ENCODE measurements at regions not wholly inside any gene's neighbourhood (a gene's known extent, or its start where the extent isn't known, plus 50 kb on each side); places are given as distances from the start of the nearest gene placed in this dataset.

DNA sequence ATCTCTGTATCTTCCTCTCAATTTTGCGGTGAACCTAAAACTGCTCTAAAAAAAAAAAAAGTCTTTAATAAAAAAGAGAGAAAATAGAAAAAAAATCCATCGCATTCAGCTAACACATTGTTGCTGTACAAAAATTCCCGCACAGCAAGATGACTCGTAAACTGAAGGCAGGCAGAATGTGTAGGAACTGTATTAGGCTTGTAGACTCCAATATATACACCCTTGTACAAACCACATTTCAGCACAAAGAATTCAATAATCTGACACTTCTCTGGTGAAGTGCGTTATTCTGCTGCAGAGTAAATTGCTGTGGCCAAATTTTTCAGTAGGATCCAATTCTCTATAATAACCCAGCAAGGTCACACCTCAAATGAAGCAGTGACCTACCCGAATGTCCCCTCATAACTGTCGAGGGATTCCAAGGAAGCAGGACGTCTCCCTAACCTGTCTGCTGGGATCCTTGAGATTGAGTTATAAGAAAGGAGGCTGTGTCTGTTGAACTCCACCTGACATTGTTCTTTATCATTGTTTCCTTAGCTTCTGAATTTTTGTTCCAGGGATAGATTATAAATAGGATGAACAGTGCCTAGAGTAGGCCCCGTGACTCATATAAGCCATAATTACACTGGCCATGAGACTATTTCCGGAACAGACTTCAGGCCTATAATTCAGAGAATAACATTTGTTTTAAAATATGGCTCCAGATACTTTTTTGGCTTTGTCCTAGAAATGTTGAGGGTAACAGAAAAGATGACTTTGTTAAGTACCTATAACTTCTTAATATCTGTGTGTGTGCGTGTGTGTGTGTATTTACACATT lies 348.3 kb downstream of the PCDH7 start:
- ATAC-seq, result no peak

DNA sequence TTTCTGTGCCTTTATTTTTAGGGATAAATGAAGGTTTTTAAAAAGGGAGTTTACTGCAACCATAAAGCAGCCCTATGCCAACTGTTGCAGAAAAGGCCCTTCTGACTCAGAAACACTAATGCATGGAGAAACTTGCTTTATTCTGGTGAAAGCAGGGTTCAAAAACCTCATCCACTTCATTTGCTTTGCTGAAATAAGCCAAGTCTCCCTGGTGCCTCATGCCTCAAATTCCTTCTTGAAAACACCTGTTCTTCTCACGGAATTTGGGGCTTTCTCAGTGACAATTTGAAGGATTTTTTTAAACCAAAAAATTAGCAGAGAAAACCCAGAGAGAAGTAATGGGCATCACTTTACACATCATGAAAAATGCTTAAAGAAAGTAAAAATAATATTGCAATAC lies 349.0 kb downstream of the PCDH7 start:
- ATAC-seq, result no peak

DNA sequence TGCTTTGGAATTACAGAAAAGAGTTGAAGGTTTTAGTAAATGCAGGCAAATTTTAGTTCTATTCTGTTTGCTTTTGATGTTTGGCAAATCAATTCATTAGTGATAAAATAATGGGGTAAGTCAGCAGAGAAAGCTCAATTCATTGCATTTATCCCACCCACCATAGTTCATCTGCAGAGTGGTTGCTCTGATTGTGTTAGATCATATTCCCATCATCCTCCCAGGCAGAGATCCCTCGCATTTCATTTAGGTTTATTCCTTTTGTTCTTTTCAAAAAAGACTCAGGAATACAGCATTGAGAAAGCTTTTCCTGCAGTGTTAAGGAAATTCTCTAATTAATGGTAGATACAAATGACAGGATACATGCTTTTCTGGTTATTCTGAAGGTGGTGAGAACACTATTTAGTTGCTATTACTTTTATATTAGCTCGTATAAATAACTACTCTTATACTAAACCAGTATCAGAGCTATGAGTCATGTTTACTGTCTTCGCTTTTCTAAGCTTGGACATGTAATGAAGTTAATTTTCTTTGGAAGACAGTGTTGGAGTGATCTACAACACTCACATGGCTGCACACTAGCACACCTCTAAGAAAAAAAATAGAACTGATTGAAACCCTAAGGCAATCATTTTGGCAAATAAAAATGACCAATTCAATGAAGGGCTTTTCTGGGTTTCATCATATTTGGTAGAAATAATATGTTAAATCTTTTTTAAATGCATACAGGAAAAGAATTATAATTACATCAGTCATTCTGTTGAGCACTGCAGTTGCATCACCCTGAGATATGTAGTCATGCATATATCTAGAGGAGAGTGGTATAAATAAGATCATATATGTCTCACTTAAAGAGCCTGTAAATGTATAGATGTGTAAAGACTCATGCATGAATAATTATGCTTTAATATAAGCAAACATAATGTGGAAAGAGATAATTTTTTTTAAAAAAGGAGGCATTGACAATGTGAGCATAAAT lies 351.6 kb downstream of the PCDH7 start:
- no peak for ATAC-seq

DNA sequence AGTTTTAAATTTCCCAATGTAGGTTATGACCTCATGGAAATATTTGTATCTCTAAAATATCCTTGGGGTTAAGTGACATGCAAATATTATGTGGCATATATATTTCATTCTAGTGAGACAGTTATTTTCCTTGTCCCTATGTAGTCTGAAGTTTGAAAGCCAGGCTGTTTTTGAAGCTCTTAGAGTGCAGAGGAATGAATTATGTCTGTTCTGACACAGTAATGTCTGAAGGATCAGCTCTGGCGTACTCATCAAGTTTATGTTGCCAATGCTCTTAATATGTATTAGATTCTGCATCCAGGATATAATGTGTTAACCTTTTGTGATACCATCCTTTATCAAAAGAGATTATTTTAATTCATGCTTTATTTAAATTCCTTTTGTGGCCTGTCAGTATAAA lies 355.8 kb downstream of the PCDH7 start:
- no peak for ATAC-seq

DNA sequence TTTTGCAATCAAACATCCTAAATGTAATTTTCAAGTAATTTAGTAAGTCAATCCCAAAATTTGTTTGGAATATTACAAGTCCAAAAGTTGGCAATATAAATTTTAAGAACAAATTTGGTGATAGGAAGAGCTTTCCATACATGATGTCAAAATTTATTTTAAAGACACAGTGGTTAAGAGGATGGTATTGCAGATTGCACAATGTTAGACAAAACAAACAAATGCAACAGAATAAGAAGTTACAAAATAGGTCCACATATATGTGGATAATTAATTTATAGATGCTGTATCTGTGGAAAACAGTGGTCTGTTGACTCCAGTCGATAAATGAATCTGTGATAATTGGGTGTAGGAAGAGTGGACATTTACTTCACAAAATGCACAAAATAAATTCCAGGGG lies 358.5 kb downstream of the PCDH7 start:
- ATAC-seq, result no peak

DNA sequence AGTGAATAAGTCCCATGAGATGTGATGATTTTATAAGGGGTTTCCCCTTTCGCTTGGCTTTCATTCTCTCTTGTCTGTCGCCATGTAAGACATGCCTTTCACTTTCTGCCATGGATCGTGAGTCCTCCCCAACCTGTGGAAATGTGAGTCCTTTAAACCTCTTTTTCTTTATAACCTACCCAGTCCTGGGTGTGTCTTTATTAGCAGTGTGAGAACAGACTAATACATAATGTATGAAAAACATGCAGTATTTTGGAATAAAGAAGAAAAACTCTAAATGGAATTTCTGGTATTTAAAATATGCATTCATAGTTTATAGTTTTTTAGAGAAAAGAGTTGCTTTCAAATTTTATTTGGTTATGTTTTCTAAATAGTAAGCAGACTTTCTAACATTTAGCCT lies 360.7 kb downstream of the PCDH7 start:
- ATAC-seq, result no peak

DNA sequence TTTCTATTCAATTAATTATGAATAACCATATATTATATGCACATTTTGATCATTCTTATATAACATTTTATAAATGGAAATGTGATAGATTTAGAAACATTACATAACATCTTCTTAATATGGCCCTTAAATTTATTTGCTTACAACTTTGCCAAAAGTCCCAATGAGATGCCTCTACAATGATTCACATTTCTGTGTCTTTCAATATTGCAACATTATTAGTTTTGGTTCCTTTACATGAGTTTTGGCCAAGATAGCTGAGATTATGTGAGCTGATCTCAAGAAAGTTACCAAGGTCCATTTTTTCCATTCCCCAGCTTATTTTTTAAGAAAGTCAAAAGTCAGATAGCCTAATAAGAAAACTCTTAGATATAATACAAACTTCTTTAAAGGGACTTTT lies 361.2 kb downstream of the PCDH7 start:
- no peak for ATAC-seq

DNA sequence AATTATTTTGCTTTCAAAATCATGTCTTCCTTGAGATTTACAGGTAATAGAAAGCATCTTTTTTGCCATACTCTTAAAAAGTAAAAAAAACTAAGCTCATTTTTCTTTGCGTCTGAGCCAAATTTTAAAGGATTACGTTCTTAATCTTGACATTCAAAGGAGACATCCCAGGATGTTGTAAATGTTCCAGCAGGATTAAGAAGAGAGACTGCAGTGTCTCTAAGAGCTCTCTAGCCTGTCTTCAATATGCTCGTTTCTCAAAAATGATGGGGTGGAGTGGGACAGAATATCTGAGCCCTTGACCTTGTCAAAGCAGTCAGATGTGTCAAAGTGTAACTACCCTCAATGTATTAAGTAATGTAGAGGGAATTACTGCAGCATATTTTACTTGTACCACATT lies 363.3 kb downstream of the PCDH7 start:
- ATAC-seq, result no peak

DNA sequence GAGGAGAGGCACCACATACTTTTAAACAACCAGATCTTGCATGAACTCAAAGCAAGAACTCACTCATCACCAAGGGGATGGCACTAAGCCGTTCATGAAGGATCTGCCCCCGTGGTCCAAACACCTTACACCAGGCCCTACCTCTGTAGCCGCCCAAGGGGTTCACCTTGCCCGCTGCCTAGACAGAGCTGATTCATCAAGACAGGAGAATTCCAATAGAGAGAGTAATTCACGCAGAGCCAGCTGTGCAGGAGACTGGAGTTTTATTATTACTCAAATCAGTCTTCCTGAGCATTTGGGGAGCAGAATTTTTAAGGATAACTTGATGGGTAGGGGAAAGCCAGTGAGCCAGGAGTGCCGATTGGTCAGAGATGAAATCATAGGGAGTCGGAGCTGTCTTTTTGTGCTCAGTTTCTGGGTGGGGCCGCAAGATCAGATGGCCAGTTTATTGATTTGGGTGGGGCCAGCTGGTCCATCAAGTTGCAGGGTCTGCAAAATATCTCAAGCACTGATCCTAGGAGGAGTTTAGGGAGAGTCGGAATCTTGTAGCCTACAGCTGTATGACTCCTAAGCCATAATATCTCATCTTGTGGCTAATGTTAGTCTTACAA lies 364.7 kb downstream of the PCDH7 start:
- ATAC-seq, result no peak

DNA sequence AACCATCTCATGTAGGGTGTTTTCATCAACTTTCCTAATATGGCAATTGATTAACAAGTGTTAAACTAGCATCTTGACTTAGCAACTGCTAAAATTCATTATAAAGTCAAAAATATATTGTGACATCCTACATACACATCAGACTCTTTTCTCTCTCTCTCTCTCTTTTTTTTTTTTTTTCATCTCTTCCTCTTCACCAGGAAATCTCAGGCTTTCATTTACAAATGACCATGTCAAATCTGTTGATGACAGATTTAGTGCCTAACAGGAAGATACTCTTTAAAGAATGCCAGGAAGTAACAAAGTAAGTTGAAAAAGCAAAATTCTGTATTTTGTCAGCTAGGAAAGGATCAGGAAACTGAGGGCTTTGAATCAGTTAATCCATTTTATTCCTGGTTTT lies 365.5 kb downstream of the PCDH7 start:
- no peak for ATAC-seq

DNA sequence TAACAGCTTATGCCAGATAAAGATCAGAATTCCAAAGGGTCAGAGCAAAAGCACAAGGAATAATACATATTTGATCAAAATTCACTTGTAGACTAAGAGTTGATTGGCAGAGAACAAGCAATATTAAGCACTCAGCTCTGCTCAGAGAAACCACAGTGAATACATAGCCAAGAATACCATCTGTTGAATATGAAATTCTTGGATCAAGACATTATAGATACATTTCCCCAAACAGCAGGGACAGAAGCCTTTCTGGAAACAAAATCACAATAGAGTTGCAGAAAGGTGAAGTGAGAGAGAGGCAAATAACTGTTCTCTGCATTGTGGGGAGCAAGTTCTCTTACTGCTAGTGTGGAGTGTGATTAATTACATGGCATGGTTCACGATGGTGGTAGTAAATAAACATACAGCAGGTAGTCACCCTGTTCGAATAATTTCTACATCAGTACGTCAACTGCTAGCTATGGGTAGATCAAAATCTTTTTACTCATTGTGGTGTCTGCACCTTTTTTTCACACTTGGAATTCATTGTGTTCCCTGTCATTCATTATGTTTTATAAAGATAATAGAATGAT lies 366.7 kb downstream of the PCDH7 start:
- no peak for ATAC-seq

DNA sequence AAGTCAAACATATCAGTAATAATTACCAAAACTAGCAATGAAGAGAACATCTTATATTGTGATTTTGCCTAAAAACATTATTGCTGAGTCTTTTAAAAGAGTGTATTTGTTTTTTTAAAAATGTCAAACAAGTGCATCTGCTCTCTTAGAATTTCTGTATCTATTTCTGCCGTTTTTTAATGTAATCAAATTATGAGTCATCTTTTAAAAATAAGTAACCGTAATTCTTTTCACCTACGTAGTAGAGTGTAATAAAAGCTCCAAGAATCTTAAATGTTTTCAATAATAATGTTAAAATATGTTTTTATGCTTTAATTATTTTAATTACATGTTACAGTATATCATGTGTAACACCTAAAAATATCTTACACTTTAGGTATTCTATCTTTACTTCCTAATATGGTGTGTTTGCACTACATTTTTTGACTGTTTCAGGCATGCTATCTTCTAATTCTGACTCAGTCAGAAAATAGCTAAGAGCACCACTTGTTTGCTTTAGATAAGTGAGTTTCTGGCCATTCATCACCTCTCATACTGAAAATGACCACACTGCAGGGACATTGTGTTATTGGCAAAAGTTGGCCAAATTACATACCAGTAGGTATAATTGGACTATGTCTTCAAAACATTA lies 368.5 kb downstream of the PCDH7 start:
- no peak for ATAC-seq

DNA sequence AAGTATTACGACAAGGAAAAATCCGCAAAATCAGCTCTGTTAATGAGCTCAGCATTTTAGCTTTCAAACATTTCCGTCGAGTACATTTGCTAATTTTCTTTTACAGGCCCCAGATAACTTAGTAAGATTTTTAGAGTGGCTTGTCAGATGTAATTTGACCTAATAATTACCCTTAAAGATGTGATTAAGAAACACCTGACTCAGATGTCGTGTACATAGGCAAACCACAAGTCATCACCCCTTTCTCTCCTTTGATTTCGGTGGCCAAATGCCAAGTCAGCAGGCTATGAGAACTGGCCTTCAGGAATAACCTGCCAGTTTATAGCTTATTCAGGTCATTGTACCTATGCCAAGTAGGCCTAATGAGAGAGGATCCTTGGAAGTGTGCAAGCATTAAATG lies 369.6 kb downstream of the PCDH7 start:
- no peak for ATAC-seq

DNA sequence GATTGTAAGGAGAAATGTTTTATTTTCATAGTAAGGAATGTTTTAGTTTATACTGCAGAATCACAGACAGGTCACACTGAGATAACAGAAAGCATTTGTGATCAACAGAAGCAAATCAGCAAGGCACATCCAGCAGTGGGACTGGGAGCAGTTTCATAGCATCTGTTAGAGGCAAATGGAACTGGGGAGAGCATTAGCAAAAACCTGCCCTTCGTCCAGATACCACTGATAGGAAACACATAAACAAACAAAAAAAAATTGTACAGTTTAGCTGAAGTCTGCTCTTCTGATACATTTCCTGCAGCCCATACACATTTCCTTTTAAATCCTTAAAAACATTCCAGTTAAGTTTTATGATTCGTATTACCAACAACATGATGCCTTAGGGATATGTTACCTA lies 374.3 kb downstream of the PCDH7 start:
- no peak for ATAC-seq

DNA sequence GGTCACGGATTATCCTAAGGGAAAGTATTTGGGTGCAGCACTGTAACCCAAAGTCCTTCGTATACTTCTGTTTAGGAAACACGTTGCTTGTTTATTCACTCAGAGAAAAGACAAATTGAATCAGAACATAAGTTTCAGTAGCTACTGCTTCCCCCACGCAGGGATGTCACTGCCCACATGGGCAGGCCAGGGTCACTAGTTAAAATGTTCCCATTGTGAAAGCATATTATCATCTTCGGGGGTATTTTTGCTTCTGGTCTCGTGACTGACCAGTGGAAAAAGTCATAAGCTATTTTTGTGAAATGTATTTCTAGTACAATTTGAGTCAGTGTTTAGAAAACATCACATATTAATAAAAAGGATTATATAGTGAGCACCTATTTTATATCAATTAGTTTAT lies 377.8 kb downstream of the PCDH7 start:
- ATAC-seq, result no peak

DNA sequence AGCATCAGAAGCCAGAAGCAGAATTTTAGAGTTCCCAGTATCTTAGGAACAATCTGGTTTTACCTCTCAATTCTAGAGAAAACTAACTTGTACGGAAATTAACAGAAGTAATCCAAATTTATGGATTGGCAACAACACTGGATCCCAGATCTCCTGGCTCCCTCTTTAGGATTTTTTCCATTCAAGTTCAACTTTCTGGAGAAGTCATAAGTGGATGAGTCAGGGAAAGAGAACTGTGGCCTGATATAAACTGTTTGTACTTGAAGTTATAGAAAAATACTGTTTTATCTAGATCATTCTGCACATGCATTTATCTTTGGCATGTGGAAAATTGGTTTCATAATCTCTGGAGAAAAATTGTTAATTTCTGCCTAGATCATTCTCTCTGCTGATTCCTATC lies 380.4 kb downstream of the PCDH7 start:
- no peak for ATAC-seq

DNA sequence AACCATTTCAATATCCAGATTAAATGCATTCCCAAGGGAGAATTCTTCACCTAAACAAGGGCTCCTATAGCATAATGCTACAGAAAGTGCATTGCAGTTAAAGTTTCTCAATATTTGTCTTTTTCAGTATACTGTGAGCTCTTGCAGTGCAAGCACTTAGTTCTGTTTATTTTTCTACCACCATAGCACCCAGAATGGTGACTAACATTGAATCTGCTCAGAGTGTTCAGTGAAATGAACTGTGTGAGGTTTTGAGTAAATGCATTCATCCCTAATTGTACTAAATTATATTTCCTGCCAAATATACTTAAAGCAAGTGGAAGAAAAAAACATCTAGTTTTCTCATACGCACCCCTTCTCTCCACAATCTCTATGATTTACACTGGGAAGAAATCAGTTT lies 383.9 kb downstream of the PCDH7 start:
- ATAC-seq, result no peak

DNA sequence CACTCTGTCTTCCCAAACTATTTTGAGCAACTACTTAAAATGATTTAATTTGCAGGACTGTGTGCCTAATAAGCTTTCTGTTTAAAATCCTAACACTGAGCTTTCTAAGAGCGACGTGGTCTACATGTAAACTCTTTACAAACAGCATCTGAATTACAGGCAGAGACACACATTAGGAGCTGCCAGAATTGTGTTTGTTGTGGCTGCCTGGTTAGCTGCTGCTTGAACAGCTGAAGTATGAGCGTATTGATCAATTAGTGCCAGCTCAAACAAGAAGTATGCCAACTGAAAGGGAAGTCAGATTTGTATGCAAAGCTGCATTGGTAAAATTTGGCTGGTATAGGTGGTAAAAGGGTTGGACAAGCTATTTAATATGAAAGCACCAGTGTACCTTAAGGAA lies 384.4 kb downstream of the PCDH7 start:
- ATAC-seq, result no peak

DNA sequence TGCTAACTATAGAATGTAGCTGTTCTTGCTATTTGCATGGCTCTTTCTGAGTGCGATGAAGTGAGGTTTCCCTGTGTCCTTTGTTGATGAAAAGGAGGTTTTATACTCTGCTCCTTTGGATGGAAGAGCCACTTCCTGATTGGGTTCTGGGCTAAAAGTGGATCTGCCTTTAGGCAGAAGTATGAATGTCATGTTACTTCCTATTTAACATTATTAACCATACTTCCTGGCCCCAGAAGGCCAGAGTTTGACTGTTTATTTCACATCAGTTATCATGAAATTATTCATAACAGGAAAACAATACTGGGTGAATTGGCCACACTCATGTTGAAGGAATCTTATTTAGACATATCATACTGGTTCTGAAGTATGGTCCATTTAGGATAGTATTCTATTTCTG lies 386.2 kb downstream of the PCDH7 start:
- no peak for ATAC-seq

DNA sequence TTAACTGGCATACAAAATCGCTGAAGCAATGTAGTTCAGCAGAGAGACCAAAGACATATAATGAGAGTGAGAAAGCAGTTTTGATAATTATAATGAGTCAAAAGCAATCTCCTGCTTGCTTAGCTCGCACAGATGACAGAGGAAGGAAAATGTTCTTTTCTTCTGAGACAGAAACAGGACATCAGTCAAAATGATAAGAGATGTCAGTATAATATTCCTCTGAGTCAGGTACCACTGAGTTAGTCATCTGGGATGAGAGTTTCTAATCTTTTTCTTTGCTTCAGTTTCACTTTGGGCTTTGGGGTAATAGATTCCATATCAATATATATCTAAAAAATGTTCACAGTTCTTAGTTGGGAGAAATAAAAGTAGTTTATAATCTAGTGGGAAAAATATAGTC lies 387.2 kb downstream of the PCDH7 start:
- no peak for ATAC-seq

DNA sequence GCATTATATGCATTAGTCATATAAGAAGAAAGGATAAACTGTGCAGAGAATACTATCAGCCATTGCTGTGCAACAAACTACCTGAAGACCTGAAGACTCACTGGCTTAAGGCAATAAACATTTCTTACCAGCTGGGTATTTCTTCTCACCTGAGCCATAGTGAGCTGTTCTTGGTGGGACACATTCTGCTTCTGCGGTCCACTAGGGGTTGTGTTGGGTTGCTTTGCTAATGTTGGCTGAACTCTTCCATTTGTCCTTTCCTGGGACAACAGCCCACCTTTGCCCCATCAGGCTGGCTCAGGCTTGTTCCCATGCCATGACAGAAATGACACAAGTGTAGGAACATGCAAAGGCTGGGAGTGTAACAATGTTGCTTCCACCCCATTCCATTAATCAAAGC lies 388.6 kb downstream of the PCDH7 start:
- no peak for ATAC-seq

DNA sequence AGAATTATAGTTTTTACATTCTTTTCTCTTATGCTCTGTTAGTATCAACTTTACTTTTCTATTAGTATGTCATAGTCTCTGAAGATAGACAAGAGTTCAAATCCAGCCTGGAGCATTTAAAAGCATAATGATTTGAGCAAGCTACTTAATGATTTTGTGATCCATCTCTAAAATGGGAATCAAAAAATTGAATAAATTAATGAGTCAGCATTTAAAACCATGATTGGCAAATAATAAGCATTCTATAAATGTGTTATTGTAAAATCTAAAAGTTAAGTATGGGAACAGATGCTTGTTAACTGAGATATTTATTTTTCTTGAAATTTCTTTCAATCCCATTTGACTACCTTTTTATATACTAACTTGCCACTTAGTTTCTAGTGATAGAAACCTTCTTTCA lies 391.6 kb downstream of the PCDH7 start:
- no peak for ATAC-seq

DNA sequence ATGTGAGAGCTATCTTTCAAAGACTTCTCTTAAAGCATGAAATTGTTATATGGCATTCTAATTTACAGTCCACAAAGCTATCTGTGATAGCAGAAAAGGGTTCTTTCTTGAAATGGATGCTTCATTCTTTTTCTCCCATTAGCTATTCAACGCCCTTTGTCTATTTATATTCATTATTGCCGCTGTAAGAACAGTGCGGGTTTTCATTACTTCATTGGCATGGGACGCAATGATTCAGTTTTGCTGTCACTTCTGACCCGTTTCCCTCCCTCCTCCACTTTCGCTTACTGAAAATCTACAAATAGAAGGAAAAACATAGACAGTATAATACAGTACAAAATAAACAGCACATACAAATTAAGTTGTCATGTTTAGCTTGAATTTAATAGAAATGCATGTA lies 394.6 kb downstream of the PCDH7 start:
- ATAC-seq, result no peak
